Endothelial cell of umbilical vein (primary cell): ENCODE measurements at regions not wholly inside any gene's neighbourhood (a gene's known extent, or its start where the extent isn't known, plus 50 kb on each side); places are given as distances from the start of the nearest gene placed in this dataset.

Source experiments
- BruUV-seq: library from RNA; stranded (reverse); fragments of 400-500 nt; replicated peaks from 2 replicates; lab custom pipeline; 2021; lab: Mats Ljungman, UMichigan
- CTCF ChIA-PET: fragments of 300-600, 350-600 bp; sonication (Branson Sonifier 250); formaldehyde crosslinking; loops from one replicate; lab custom pipeline; 2021; ENCODE audit warnings: antibody characterized with exemption, inconsistent platforms; lab: Charles Lee
- POLR2A ChIA-PET: fragments of 300-600, 350-600 bp; sonication (Branson Sonifier 250); formaldehyde crosslinking; loops from one replicate; lab custom pipeline; 2021; ENCODE audit warnings: antibody characterized with exemption, inconsistent platforms; lab: Charles Lee
- DNase-seq: peaks from one replicate; pipeline ENCODE4 v3.0.0-alpha.2; 2011; ENCODE audit warnings: low read depth, low spot score
- FAIRE-seq: peaks from 2 replicates; lab custom pipeline; 2011; peaks lifted over from hg19 to GRCh38; lab: Jason Lieb, UNC
- H2AFZ ChIP-seq: 2 replicates; pipeline ENCODE4 v1.6.0; 2012; ENCODE audit warnings: low read depth, low read length, control low read depth, inconsistent platforms
- H3K27ac ChIP-seq: 2 replicates; pipeline ENCODE4 v1.5.1; 2011; ENCODE audit warnings: low read depth, mild to moderate bottlenecking, control low read depth, low read length, moderate library complexity; ENCODE audit not compliant: insufficient read depth
- H3K27me3 ChIP-seq, 2 experiments: 2 replicates each; pipeline versions ENCODE4 v1.6.0 to v1.6.1; 2011; ENCODE audit warnings: low read length in 2 of 2, mixed read lengths in 1 of 2; ENCODE audit not compliant: control insufficient read depth in 2 of 2, insufficient read depth in 2 of 2
- H3K36me3 ChIP-seq, 2 experiments: 2 replicates in 1 of 2; 3 replicates in 1 of 2; pipeline ENCODE4 v1.5.1; 2011; ENCODE audit warnings: low read length in 2 of 2, mild to moderate bottlenecking in 1 of 2, moderate library complexity in 1 of 2; ENCODE audit not compliant: control insufficient read depth in 2 of 2, insufficient read depth in 2 of 2; ENCODE audit errors: extremely low read depth in 1 of 2
- H3K4me1 ChIP-seq: 3 replicates; pipeline ENCODE4 v1.5.1; 2011; ENCODE audit warnings: mild to moderate bottlenecking, low read length; ENCODE audit not compliant: control insufficient read depth, insufficient read depth; ENCODE audit errors: extremely low read depth
- H3K4me2 ChIP-seq: 2 replicates; pipeline ENCODE4 v1.6.1; 2011; ENCODE audit warnings: low read length, control low read depth, mixed read lengths; ENCODE audit not compliant: insufficient read depth
- H3K4me3 ChIP-seq, 3 experiments: fragments of 200-600 bp in 1 of 3; sonication (generic), shearing (Covaris generic) in 1 of 3; replicated peaks in 1 of 3; 2 replicates each; pipeline ENCODE4 v1.5.1; 2011 to 2016; ENCODE audit warnings: control low read depth in 3 of 3, low read length in 3 of 3, mild to moderate bottlenecking in 2 of 3, inconsistent platforms in 1 of 3, low read depth in 1 of 3, moderate library complexity in 1 of 3; ENCODE audit not compliant: insufficient read depth in 1 of 3
- H3K79me2 ChIP-seq: 2 replicates; pipeline ENCODE4 v1.6.0; 2012; ENCODE audit warnings: low read length, inconsistent platforms; ENCODE audit not compliant: control insufficient read depth, insufficient read depth
- H3K9ac ChIP-seq: replicated peaks from 2 replicates; pipeline ENCODE3; 2011; ENCODE audit warnings: low read length, control low read depth; ENCODE audit not compliant: insufficient read depth; ENCODE audit errors: extremely low read depth
- H3K9me1 ChIP-seq: replicated peaks from 3 replicates; pipeline ENCODE4 v1.6.0; 2011; ENCODE audit warnings: mild to moderate bottlenecking, low read length; ENCODE audit not compliant: control insufficient read depth, insufficient read depth; ENCODE audit errors: extremely low read depth
- H3K9me3 ChIP-seq: replicated peaks from 2 replicates; pipeline ENCODE4 v1.5.1; 2012; ENCODE audit warnings: low read length, inconsistent platforms; ENCODE audit not compliant: control insufficient read depth, insufficient read depth
- H4K20me1 ChIP-seq: replicated peaks from 2 replicates; pipeline ENCODE3; 2011; ENCODE audit warnings: mild to moderate bottlenecking, low read length; ENCODE audit not compliant: control insufficient read depth, insufficient read depth; ENCODE audit errors: extremely low read depth
- CTCF ChIP-seq, 2 donors: IDR thresholded peaks; 1 replicate in 1 of 2; 2 replicates in 1 of 2; pipeline ENCODE4 v1.5.1; 2011; ENCODE audit warnings: low read length in 2 of 2, mild to moderate bottlenecking in 2 of 2, moderate library complexity in 2 of 2, control low read depth in 1 of 2, inconsistent platforms in 1 of 2, low read depth in 1 of 2; ENCODE audit not compliant: insufficient read depth in 1 of 2; ENCODE audit errors: extremely low read depth in 1 of 2
- EZH2 ChIP-seq: IDR thresholded peaks from 2 replicates; pipeline ENCODE4 v1.6.1; 2012; ENCODE audit warnings: borderline replicate concordance, low read depth, mild to moderate bottlenecking, moderate library complexity, low read length, inconsistent platforms; ENCODE audit not compliant: severe bottlenecking
- FOS ChIP-seq: IDR thresholded peaks from 2 replicates; pipeline ENCODE4 v1.6.1; 2011; ENCODE audit warnings: mild to moderate bottlenecking, low read length, moderate library complexity, borderline replicate concordance; ENCODE audit not compliant: insufficient read depth
- GATA2 ChIP-seq: IDR thresholded peaks from 2 replicates; pipeline ENCODE4 v1.7.0; 2011; ENCODE audit warnings: low read depth, mild to moderate bottlenecking, moderate library complexity, mixed read lengths, low read length; ENCODE audit not compliant: insufficient read length, insufficient read depth
- JUN ChIP-seq: IDR thresholded peaks from 2 replicates; pipeline ENCODE4 v1.6.1; 2011; ENCODE audit warnings: borderline replicate concordance, low read depth; ENCODE audit not compliant: insufficient read length, insufficient read depth
- MAX ChIP-seq: IDR thresholded peaks from 2 replicates; pipeline ENCODE4 v1.6.1; 2011; ENCODE audit not compliant: insufficient read depth, insufficient read length
- MYC ChIP-seq: IDR thresholded peaks from one replicate; pipeline ENCODE4 v1.6.1; 2011; ENCODE audit warnings: mild to moderate bottlenecking, low read depth, low read length
- POLR2A ChIP-seq: IDR thresholded peaks from 2 replicates; pipeline ENCODE4 v1.6.1; 2012; ENCODE audit warnings: low read depth, mild to moderate bottlenecking, control low read depth, low read length
- POLR2AphosphoS5 ChIP-seq: IDR thresholded peaks from 2 replicates; pipeline ENCODE4 v1.6.1; 2012; ENCODE audit warnings: low read depth, mild to moderate bottlenecking, control low read depth, low read length, moderate library complexity; ENCODE audit not compliant: insufficient read depth
- dilution Hi-C: fragments of 300-500 bp; cut with MboI; formaldehyde crosslinking; loops from one replicate; pipeline ENCODE4 v1.15.0; 2019; ENCODE audit warnings: low sequenced_read_pairs; ENCODE audit not compliant: extremely low pct_ligation_motif_present
- intact Hi-C: fragments of 100-400 bp; cut with micrococcal nuclease; formaldehyde crosslinking; loops from one replicate; pipeline ENCODE4 v1.10.0; 2022

DNA sequence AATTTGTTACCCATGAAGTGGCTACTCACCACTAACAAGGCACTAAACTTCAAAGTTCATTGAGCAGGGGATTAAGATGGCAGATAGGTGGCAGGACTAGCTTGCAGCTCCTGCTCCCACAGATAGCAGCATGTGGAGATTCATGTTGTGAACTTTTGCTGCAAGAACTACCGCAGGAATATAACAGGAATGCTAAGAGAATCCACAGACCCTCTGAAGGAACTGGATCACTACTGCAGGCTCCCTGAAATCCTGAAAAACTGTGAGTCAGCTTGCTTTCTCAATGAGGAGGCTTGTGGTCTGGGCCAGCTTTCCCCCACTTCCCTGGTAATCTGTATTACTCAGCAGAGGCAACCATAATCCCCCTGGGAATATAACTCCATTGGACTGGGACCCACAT is 118.5 kb upstream of the VCX2 start:
- dilution Hi-C loops (no loop called here), intact Hi-C loops (no loop called here)
- Histone ChIP-seq H3K27ac (no peak overlapping the region), H3K4me2 (no peak overlapping the region), H3K4me3 (no peak overlapping the region), H3K27me3 (no peaks in the 10 kb centered on the region), H3K79me2 (no peaks in the 10 kb centered on the region), H3K9me1 (no peaks in the 10 kb centered on the region), H3K36me3 (no peaks in the 10 kb centered on the region), H4K20me1 (no peaks in the 10 kb centered on the region), H3K9me3 (no peaks in the 10 kb centered on the region), H3K9ac (no peak overlapping the region), H2AFZ (no peak overlapping the region), H3K4me1 (no peaks in the 10 kb centered on the region)
- ChIA-PET CTCF (no interaction called here), POLR2A (no interaction called here)
- DNase-seq, result no peak
- no peak for TF ChIP-seq FOS
- no peak for TF ChIP-seq EZH2
- no peak for TF ChIP-seq GATA2
- TF ChIP-seq POLR2AphosphoS5, result no peak
- no peak for TF ChIP-seq JUN
- BruUV-seq, result no TSS peak
- no peak for FAIRE-seq

- Histone ChIP-seq H3K4me3 (no peak overlapping the region), H3K9me3 (no peaks in the 10 kb centered on the region), H3K9me1 (no peaks in the 10 kb centered on the region), H3K4me2 (no peak overlapping the region), H3K36me3 (no peaks in the 10 kb centered on the region), H2AFZ (no peak overlapping the region), H3K9ac (no peak overlapping the region), H3K27ac (no peak overlapping the region), H4K20me1 (no peaks in the 10 kb centered on the region), H3K27me3 (no peaks in the 10 kb centered on the region), H3K4me1 (no peaks in the 10 kb centered on the region), H3K79me2 (no peaks in the 10 kb centered on the region)
- intact Hi-C loops, result no loop called here
- BruUV-seq, result no TSS peak
- ChIA-PET CTCF (no interaction called here), POLR2A (no interaction called here)
- TF ChIP-seq GATA2 (no peak), POLR2A (no peak), MAX (no peak), MYC (no peak), FOS (no peak), JUN (no peak), EZH2 (no peak), POLR2AphosphoS5 (no peak), CTCF (IDR thresholded peaks at IDR 0.05; ENCODE audit: extremely low read depth in 1 of 2, insufficient read depth in 1 of 2, low read depth in 1 of 2, low read length in 2 of 2) (no peak)
- DNase-seq, result no peak
- dilution Hi-C loops, result no loop called here
- no peak for FAIRE-seq
Observed at GRCh38 chrX:8297766-8298165, 126.7 kb upstream of the VCX2 start.
